Activated T-cell treated with anti-CD3 and anti-CD28 coated beads for 1 hour (primary cell): ENCODE measurements at regions not wholly inside any gene's neighbourhood (a gene's known extent, or its start where the extent isn't known, plus 50 kb on each side); places are given as distances from the start of the nearest gene placed in this dataset.

Experiments
- DNase-seq: peaks from one replicate; pipeline ENCODE4 v3.0.0-alpha.2; 2020; ENCODE audit warnings: low read depth

DNA sequence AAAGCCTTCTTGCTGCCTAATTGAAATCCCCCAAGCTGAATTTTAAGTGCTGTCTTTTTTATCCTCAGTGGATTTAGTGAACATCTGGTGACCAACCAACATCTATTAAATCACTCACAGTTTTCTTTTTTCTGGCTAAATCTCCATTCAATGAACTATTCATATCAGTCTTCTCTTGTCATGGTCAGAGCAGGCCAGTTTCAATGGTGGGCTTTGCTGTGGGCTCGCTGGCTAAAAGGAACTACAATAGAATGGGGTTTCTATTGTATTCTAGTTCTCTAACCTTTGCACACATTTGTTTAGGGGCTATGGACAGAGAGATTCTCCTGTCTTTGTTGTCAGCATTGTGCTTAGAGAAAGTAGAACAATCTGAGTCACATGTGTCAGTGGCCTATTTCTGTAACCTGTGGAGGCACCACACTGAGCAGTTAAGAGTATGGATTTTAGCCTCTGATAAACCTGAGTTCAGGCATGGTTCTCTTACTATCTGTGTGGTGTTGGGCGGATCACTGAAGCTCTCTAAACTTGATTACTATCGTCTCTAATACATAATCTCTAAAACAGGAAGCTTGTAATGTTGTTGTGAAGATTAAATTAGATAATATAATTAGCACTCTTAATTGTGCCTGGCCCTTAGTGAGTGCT, 94.2 kb upstream of the CADM1 start:
- DNase-seq, result no peak

DNA sequence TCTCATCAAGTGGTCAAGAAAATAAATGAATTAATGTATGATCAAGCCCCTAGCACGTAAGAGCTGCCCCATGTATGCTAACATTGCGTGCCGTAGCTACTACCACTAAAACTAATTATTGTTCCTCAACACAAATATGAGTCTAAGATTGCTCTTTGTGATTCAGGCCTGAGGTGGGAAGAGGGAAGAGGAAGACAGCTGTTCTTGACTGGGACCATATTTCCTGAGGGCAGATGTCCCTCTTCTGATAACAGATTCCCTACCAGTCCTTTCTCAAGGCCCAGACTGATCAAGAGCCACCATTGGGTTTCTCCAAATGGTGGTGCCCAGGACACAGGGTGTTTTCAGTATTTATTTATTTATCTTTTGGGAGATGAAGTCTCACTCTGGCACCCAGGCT, 87.2 kb upstream of the CADM1 start:
- no peak for DNase-seq

- no peak for DNase-seq
These were observed 86.0 kb upstream of the CADM1 start for GRCh38 chr11:115590254-115590653.

GRCh38 chr11:115587718-115588342, 83.6 kb upstream of the CADM1 start:
- no peak for DNase-seq

GRCh38 chr11:115585361-115586024, 81.3 kb upstream of the CADM1 start:
- DNase-seq, result no peak

DNA sequence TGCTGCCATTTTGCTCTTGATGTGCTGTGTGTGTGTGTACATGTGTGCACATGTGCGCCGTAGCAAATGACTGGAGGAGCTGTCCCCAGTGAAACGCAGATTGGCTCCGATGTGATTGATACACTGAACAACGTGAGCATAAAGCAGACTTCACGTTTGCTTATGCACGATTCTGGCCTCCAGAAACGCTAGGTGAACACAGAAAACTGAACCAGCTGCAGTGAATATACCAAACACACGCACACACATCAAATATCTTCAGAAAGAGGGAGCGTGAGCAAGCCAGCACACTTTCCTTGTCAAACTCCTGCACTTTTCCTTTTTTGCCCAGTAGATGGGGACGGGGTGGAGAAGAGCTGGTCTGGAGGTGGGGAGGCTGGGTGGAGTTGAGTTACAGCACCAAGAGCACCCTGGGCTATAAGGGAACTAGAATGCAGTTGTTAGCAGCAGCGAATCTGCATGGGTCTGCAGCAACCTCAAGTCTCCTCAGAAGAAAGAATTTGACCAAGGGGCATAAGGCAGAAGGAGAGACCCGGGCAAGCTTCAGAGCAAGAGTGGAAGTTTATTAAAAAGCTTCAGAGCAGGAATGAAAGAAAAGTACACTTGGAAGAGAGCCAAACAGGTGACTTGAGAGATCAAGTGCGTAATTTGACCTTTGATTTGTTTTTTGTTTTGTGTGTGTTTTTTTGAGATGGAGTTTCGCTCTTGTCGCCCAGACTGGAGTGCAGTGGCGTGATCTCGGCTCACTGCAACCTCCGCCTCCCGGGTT, 77.8 kb upstream of the CADM1 start:
- DNase-seq, result no peak

DNA sequence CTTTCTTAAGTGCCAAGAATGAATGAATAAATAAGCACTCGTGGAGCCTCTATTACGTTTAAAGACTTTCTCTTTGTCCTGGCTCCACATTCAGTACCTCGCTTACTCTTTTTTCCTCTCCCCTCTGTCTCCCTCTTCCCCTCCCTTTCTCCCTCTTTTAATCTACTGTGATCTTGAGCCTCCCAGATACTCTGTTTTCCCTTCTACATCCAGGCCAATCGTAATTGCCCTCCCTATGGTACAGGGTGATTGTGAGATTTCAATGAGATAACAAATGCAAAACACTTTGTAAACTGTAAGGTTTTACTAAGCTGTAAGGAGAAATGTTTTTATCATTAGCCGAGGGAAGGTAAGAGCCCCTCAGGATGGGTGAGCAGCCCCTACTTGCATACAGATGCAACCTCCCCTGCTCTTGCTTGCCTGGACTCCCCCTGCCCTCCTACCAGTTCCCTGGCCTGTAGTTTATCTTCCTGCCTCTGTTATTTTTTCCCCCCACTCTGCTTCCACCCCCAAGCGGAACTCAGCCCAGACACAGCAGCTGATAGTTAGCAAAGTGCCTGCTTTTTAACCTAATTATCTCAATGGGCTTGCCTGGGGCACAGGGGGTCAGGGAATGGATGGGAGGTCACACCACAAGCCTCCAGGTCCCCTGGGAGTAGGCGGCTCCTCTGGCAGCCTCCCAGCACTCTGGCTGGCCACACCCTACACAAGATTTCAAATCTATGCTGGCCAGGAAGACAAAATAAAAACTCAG, 76.9 kb upstream of the CADM1 start:
- no peak for DNase-seq

DNA sequence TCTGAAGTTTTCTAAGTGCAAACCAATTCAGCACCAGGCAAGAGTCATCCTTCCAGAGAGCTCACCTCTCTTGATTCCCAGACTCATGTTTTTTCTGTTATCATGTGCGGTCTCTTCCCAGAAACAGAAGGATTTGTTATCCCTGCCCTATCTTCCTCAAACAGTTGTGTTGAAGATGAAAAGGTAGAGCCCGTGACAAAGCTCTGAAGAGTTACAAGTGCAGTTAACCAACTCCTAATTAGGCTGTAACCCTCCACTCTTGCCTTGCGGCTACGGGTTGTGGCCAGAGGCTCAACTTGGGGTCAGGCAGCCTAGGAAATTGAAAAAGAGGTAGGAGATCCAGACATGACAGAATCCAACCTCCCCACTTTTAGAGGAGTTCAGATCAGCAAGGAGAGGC, 76.2 kb upstream of the CADM1 start:
- DNase-seq, result no peak

- no peak for DNase-seq
These were observed 75.1 kb upstream of the CADM1 start for GRCh38 chr11:115579181-115579825.

- no peak for DNase-seq
These were observed 74.1 kb upstream of the CADM1 start for GRCh38 chr11:115578275-115578674.

- DNase-seq, result no peak
These were observed 73.5 kb upstream of the CADM1 start for GRCh38 chr11:115577701-115578100.

GRCh38 chr11:115576606-115577380, 72.6 kb upstream of the CADM1 start:
- no peak for DNase-seq

DNA sequence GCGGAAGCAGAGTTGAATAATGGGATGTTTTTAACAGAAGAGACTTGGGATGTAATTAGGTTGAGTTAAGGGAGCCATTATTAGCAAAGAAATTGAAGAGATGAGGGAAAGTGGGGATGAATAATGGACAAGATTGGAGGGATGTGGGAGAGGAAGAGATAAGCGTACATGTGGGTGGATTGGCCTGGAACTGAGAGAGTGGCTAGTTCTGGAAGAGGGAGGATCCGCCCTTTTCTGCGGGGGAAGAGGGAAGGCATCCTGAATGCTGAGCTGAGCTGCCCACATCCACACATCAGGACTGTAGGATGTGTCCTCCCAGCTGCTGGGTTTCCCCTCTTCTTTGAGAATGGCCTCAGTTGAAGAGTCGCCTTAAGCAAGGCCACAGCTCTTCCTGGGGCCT, 68.3 kb upstream of the CADM1 start:
- DNase-seq, result no peak

DNA sequence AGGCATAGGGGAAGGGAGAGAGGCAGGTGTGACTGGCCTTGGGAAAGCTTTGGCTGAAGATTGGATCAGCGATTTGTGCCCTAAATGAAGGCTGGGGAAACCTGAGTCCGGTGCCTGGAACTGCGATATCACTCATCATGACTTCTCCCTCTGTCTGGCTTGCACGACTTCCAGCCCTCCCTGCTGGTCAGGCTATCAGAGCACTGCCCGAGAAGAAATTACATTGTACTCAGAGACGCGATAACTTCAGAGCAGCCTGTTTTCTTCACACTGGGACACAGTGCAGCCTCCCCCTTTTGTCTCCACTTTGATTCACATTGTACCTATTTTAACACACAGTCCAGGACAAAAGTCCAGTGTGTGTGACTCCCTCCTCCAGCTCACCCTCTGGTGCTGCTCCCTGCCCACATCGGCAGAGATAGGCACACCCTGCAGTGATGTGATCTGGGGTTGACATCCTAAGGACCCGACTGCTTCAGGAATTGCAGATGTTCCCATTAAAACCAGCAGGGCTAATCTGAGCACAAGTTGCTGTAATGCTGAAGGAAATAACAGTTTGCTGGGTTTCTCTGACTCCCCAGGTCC, 62.1 kb upstream of the CADM1 start:
- no peak for DNase-seq

GRCh38 chr11:115564851-115565250, 60.6 kb upstream of the CADM1 start:
- no peak for DNase-seq

DNA sequence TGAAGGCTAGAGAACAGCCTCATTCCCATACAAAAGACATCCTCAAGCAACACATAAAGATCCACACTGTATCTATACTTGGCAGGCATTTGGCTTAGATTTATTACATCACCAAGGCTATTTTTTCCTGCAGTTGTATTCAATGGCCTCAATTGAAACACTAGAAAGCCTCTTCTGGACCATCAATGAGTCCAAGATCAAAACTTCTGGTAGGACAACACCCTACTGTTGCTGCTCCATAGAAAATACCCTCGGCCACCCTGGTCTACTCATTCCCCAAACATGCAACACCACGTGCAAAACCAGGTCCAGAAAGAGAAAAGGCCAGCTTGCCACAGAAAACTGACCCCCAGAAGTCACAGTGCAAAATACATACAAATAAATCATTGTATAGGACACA, 56.9 kb upstream of the CADM1 start:
- no peak for DNase-seq

GRCh38 chr11:115558635-115559034, 54.4 kb upstream of the CADM1 start:
- no peak for DNase-seq

DNA sequence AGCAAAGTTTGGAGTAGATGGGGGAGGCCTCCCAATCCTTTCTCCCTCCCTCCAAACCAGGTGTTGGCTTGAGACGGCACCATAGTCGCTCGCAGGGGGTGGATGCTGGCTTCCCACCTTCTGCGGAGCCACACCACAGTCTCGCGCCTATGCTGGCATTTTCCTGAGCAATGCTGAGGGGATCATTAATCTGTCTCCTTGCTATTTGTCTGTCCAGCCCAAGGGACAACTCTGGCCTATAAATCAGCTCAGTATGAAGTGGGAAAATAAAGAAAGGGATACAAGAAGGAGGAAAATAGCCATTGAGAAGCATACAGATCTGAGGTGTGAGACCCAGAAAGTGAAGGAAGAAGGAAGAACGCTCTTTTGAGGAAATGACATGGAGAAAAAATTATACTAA, 53.5 kb upstream of the CADM1 start:
- DNase-seq, result no peak

DNA sequence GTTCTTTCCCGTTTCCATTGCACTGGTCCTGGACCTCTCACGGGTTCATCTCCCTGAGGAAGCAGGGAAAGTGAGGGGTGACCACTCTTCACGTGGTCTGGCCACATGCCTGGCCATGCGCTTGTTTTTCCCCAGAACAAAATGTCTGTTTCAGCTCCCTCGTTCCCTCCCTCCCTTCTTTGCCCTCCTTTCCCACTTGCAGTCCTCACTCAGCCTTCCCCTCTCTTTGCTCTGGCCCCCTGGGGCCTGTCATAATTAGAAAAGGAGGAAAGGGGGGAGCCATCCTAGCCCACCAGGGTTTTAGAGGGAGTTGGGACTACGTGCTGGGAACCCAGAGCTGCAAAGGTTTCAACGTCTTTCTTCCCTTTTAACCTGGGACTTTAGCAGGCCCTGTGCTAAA, 52.8 kb upstream of the CADM1 start:
- no peak for DNase-seq

GRCh38 chr11:115555336-115556090, 51.3 kb upstream of the CADM1 start:
- DNase-seq, result no peak
